HL-60 (cell line): ENCODE measurements at regions not wholly inside any gene's neighbourhood (a gene's known extent, or its start where the extent isn't known, plus 50 kb on each side); places are given as distances from the start of the nearest gene placed in this dataset.

Experiments used
- POLR2AphosphoS5 ChIP-seq: IDR thresholded peaks from 2 replicates; pipeline ENCODE4 v1.6.1; 2012; ENCODE audit warnings: low read depth
- SPI1 ChIP-seq: IDR thresholded peaks from 2 replicates; pipeline ENCODE4 v1.6.1; 2012; ENCODE audit warnings: low read depth, mild to moderate bottlenecking, borderline replicate concordance
- TF ChIP-seq, protein P1 (sequence below): IDR thresholded peaks from one replicate; pipeline ENCODE4 v1.5.1; 2011; ENCODE audit warnings: low read length, control low read depth, inconsistent platforms; ENCODE audit not compliant: insufficient read depth

- TF ChIP-seq, protein P1, sequence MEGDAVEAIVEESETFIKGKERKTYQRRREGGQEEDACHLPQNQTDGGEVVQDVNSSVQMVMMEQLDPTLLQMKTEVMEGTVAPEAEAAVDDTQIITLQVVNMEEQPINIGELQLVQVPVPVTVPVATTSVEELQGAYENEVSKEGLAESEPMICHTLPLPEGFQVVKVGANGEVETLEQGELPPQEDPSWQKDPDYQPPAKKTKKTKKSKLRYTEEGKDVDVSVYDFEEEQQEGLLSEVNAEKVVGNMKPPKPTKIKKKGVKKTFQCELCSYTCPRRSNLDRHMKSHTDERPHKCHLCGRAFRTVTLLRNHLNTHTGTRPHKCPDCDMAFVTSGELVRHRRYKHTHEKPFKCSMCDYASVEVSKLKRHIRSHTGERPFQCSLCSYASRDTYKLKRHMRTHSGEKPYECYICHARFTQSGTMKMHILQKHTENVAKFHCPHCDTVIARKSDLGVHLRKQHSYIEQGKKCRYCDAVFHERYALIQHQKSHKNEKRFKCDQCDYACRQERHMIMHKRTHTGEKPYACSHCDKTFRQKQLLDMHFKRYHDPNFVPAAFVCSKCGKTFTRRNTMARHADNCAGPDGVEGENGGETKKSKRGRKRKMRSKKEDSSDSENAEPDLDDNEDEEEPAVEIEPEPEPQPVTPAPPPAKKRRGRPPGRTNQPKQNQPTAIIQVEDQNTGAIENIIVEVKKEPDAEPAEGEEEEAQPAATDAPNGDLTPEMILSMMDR = no peak
- TF ChIP-seq POLR2AphosphoS5 (no peak), SPI1 (no peak)
These were observed 163.9 kb downstream of the TEX29 start for GRCh38 chr13:111484141-111484925.
